GM23338 (cell line): ENCODE measurements at regions not wholly inside any gene's neighbourhood (a gene's known extent, or its start where the extent isn't known, plus 50 kb on each side); places are given as distances from the start of the nearest gene placed in this dataset.

ENCODE experiments used
- EZH2phosphoT487 ChIP-seq: fragments of 200-600 bp; sonication (generic); IDR thresholded peaks from one replicate; pipeline ENCODE4 v1.8.1; 2018; ENCODE audit warnings: antibody characterized with exemption; ENCODE audit not compliant: unreplicated experiment
- JUNB ChIP-seq: IDR thresholded peaks from one replicate; pipeline ENCODE4 v1.6.1; 2016; ENCODE audit warnings: antibody characterized with exemption; ENCODE audit not compliant: unreplicated experiment
- TF ChIP-seq, protein P1 (sequence below), 2 experiments: fragments of 200-600 bp in 1 of 2; sonication (generic) in 1 of 2; conservative IDR thresholded peaks; 2 replicates each; pipeline versions ENCODE4 v1.5.1 to v1.6.1; 2016 to 2017; ENCODE audit warnings: antibody characterized with exemption in 2 of 2, low read depth in 2 of 2, mild to moderate bottlenecking in 2 of 2, moderate library complexity in 1 of 2
- TF ChIP-seq, protein P2 (sequence below): IDR thresholded peaks from one replicate; pipeline ENCODE4 v1.6.1; 2018; ENCODE audit warnings: antibody characterized with exemption; ENCODE audit not compliant: unreplicated experiment

DNA sequence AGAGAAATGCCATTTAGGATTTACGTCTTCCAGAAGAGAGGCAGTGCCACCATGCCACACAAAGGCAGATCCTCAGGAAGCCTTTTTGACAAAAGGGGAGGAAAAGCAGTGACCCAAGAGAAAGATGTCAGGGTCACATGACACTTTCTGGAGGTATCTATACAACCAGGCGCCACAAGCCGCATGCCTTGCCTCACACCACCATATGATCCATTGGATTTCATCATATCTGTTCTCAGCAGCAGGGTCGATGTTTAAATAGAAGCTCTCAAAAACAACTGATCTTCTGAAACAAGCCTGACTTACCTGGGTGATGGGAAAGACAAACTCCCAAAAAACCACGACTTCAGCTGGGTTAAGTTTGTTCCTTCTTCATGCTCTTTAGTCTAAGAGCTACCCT, 52.5 kb upstream of the UNC5B start:
- TF ChIP-seq, protein P1, sequence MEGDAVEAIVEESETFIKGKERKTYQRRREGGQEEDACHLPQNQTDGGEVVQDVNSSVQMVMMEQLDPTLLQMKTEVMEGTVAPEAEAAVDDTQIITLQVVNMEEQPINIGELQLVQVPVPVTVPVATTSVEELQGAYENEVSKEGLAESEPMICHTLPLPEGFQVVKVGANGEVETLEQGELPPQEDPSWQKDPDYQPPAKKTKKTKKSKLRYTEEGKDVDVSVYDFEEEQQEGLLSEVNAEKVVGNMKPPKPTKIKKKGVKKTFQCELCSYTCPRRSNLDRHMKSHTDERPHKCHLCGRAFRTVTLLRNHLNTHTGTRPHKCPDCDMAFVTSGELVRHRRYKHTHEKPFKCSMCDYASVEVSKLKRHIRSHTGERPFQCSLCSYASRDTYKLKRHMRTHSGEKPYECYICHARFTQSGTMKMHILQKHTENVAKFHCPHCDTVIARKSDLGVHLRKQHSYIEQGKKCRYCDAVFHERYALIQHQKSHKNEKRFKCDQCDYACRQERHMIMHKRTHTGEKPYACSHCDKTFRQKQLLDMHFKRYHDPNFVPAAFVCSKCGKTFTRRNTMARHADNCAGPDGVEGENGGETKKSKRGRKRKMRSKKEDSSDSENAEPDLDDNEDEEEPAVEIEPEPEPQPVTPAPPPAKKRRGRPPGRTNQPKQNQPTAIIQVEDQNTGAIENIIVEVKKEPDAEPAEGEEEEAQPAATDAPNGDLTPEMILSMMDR (conservative IDR thresholded peaks at IDR 0.05; ENCODE audit: low read depth in 2 of 2) = no peak
- TF ChIP-seq EZH2phosphoT487 (no peak), JUNB (no peak)
- TF ChIP-seq, protein P2, sequence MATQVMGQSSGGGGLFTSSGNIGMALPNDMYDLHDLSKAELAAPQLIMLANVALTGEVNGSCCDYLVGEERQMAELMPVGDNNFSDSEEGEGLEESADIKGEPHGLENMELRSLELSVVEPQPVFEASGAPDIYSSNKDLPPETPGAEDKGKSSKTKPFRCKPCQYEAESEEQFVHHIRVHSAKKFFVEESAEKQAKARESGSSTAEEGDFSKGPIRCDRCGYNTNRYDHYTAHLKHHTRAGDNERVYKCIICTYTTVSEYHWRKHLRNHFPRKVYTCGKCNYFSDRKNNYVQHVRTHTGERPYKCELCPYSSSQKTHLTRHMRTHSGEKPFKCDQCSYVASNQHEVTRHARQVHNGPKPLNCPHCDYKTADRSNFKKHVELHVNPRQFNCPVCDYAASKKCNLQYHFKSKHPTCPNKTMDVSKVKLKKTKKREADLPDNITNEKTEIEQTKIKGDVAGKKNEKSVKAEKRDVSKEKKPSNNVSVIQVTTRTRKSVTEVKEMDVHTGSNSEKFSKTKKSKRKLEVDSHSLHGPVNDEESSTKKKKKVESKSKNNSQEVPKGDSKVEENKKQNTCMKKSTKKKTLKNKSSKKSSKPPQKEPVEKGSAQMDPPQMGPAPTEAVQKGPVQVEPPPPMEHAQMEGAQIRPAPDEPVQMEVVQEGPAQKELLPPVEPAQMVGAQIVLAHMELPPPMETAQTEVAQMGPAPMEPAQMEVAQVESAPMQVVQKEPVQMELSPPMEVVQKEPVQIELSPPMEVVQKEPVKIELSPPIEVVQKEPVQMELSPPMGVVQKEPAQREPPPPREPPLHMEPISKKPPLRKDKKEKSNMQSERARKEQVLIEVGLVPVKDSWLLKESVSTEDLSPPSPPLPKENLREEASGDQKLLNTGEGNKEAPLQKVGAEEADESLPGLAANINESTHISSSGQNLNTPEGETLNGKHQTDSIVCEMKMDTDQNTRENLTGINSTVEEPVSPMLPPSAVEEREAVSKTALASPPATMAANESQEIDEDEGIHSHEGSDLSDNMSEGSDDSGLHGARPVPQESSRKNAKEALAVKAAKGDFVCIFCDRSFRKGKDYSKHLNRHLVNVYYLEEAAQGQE = no peak
